Fibroblast of lung (primary cell): ENCODE measurements at regions not wholly inside any gene's neighbourhood (a gene's known extent, or its start where the extent isn't known, plus 50 kb on each side); places are given as distances from the start of the nearest gene placed in this dataset.

Source experiments
- DNase-seq, 2 donors: peaks; one replicate each; pipeline versions ENCODE4 v3.0.0 to v3.0.0-alpha.2; 2010; ENCODE audit warnings: low read depth in 2 of 2
- H2AFZ ChIP-seq: 2 replicates; pipeline ENCODE4 v1.5.1; 2012; ENCODE audit warnings: low read length, control low read depth, inconsistent platforms
- H3K27ac ChIP-seq: 2 replicates; pipeline ENCODE4 v1.5.1; 2011; ENCODE audit warnings: low read length, control low read depth; ENCODE audit not compliant: insufficient read depth
- H3K27me3 ChIP-seq: 2 replicates; pipeline ENCODE4 v1.5.1; 2011; ENCODE audit warnings: mild to moderate bottlenecking, low read length; ENCODE audit not compliant: control insufficient read depth, insufficient read depth
- H3K36me3 ChIP-seq: 2 replicates; pipeline ENCODE4 v1.5.1; 2011; ENCODE audit warnings: low read length; ENCODE audit not compliant: control insufficient read depth, insufficient read depth
- H3K4me1 ChIP-seq: 2 replicates; pipeline ENCODE4 v1.5.1; 2011; ENCODE audit warnings: low read length; ENCODE audit not compliant: control insufficient read depth, insufficient read depth; ENCODE audit errors: extremely low read depth
- H3K4me2 ChIP-seq: 2 replicates; pipeline ENCODE4 v1.5.1; 2011; ENCODE audit warnings: low read length, control low read depth; ENCODE audit not compliant: insufficient read depth; ENCODE audit errors: extremely low read depth
- H3K4me3 ChIP-seq, 4 experiments: fragments of 200-600 bp in 1 of 4; sonication (generic) in 1 of 4; replicated peaks in 1 of 4; 2 replicates each; pipeline ENCODE4 v1.5.1; 2011 to 2016; ENCODE audit warnings: low read length in 4 of 4, low read depth in 3 of 4, mild to moderate bottlenecking in 3 of 4, control low read depth in 2 of 4, inconsistent platforms in 1 of 4, mixed read lengths in 1 of 4; ENCODE audit not compliant: insufficient read depth in 1 of 4; ENCODE audit errors: control extremely low read depth in 1 of 4
- H3K79me2 ChIP-seq: 2 replicates; pipeline ENCODE4 v1.5.1; 2012; ENCODE audit warnings: mild to moderate bottlenecking, low read length, inconsistent platforms; ENCODE audit not compliant: control insufficient read depth, insufficient read depth
- H3K9ac ChIP-seq: 2 replicates; pipeline ENCODE4 v1.5.1; 2011; ENCODE audit warnings: mild to moderate bottlenecking, low read length, control low read depth; ENCODE audit not compliant: insufficient read depth
- H3K9me3 ChIP-seq: 2 replicates; pipeline ENCODE4 v1.5.1; 2012; ENCODE audit warnings: low read depth, low read length; ENCODE audit not compliant: control insufficient read depth, insufficient read depth
- H4K20me1 ChIP-seq: 2 replicates; pipeline ENCODE4 v1.5.1; 2011; ENCODE audit warnings: low read length; ENCODE audit not compliant: control insufficient read depth, insufficient read depth; ENCODE audit errors: extremely low read depth
- EZH2 ChIP-seq: IDR thresholded peaks from 2 replicates; pipeline ENCODE4 v1.5.1; 2012; ENCODE audit warnings: low read length, control low read depth, mild to moderate bottlenecking; ENCODE audit errors: missing control alignments
- TF ChIP-seq, protein P1 (sequence below), 2 donors: IDR thresholded peaks in 1 of 2; conservative IDR thresholded peaks in 1 of 2; 1 replicate in 1 of 2; 2 replicates in 1 of 2; pipeline ENCODE4 v1.5.1; 2011 to 2012; ENCODE audit warnings: low read length in 2 of 2, control low read depth in 1 of 2, inconsistent platforms in 1 of 2, low read depth in 1 of 2, mild to moderate bottlenecking in 1 of 2

DNA sequence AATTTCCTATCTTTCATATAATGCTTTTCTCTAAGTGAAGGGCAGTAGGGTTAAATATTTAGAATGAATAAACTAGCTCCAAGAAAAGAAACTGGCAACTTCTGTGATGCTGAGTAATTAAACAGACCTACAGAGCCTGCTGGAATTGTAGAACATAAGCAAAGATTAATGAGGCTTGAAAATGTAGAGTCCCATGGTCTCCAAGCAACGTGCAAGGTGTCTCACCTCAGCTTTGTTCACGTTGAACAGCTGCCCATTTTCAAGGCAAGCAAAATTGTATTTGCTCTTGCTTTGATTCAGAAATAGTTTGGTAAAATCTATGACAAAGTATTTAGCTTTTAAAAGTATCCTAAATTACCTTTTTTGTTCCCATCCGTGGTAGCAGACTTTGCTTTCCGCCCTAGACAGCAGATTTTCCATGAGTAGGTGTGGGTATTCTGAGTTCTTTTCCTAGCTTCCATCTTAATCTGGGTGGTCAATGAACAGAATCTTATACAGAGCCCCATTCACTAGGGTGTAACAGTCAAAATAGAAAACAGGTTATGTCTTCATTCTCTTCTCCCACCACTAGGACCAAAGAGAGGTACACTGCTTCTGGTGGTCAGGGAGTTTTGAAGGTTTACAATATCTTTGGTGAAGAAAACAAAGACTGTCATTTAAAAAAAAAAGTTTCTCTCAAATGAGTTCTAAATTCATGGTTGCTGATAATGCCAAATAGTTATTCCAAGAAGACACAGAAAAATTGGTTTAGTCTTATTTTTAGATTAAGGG is 52.1 kb upstream of the TYRP1 start:
- no peaks in the 10 kb centered on the region for H3K9me3 ChIP-seq
- H4K20me1 ChIP-seq: no peaks in the 10 kb centered on the region
- TF ChIP-seq EZH2: no peak
- TF ChIP-seq, protein P1, sequence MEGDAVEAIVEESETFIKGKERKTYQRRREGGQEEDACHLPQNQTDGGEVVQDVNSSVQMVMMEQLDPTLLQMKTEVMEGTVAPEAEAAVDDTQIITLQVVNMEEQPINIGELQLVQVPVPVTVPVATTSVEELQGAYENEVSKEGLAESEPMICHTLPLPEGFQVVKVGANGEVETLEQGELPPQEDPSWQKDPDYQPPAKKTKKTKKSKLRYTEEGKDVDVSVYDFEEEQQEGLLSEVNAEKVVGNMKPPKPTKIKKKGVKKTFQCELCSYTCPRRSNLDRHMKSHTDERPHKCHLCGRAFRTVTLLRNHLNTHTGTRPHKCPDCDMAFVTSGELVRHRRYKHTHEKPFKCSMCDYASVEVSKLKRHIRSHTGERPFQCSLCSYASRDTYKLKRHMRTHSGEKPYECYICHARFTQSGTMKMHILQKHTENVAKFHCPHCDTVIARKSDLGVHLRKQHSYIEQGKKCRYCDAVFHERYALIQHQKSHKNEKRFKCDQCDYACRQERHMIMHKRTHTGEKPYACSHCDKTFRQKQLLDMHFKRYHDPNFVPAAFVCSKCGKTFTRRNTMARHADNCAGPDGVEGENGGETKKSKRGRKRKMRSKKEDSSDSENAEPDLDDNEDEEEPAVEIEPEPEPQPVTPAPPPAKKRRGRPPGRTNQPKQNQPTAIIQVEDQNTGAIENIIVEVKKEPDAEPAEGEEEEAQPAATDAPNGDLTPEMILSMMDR (conservative IDR thresholded peaks at IDR 0.05 in 1 of 2, IDR thresholded peaks at IDR 0.05 in 1 of 2; ENCODE audit: low read depth in 1 of 2, low read length in 2 of 2): peak in 1 of 2 donors; percentile 3
- H3K4me1 ChIP-seq: no peaks in the 10 kb centered on the region
- H3K27ac ChIP-seq: no peak overlapping the region
- H3K79me2 ChIP-seq: no peaks in the 10 kb centered on the region
- no peak overlapping the region for H3K9ac ChIP-seq
- no peak overlapping the region for H3K4me3 ChIP-seq
- no peak overlapping the region for H2AFZ ChIP-seq
- no peak for DNase-seq
- no peaks in the 10 kb centered on the region for H3K27me3 ChIP-seq
- H3K4me2 ChIP-seq: no peak overlapping the region
- H3K36me3 ChIP-seq: no peaks in the 10 kb centered on the region
